OCI-LY3 (cell line): ENCODE measurements at regions not wholly inside any gene's neighbourhood (a gene's known extent, or its start where the extent isn't known, plus 50 kb on each side); places are given as distances from the start of the nearest gene placed in this dataset.

Experiments used
- H2AFZ ChIP-seq: fragments of 200-600, 300-600 bp; shearing (Covaris generic); 2 replicates; pipeline ENCODE4 v1.6.0; 2014; ENCODE audit warnings: antibody characterized with exemption, low read depth, low read length
- H3K27ac ChIP-seq: fragments of 200-600, 300-600 bp; sonication (generic); 2 replicates; pipeline ENCODE4 v1.5.1; 2014; ENCODE audit warnings: mild to moderate bottlenecking, low read length, moderate library complexity, mixed read lengths
- H3K27me3 ChIP-seq: fragments of 200-600, 300-600 bp; sonication (generic); 2 replicates; pipeline ENCODE4 v1.6.1; 2014; ENCODE audit warnings: low read depth, low read length, mixed read lengths
- H3K36me3 ChIP-seq: fragments of 200-600, 300-600 bp; sonication (generic); replicated peaks from 2 replicates; pipeline ENCODE3; 2014; ENCODE audit warnings: low read depth, low read length, mixed read lengths
- H3K4me1 ChIP-seq: fragments of 300-600, 200-600 bp; sonication (generic); 2 replicates; pipeline ENCODE4 v1.6.1; 2014; ENCODE audit warnings: low read length, mixed read lengths
- H3K4me2 ChIP-seq: fragments of 200-600, 300-600 bp; sonication (generic); 2 replicates; pipeline ENCODE4 v1.6.1; 2014; ENCODE audit warnings: low read length, mixed read lengths
- H3K4me3 ChIP-seq: fragments of 300-600, 200-600 bp; sonication (generic); 2 replicates; pipeline ENCODE4 v1.5.1; 2014; ENCODE audit warnings: antibody characterized with exemption, mild to moderate bottlenecking, low read length, moderate library complexity
- H3K79me2 ChIP-seq: fragments of 300-600, 200-600 bp; shearing (Covaris generic); 2 replicates; pipeline ENCODE4 v1.6.1; 2014; ENCODE audit warnings: mild to moderate bottlenecking, low read length, mixed read lengths
- H3K9ac ChIP-seq: fragments of 300-600, 200-600 bp; shearing (Covaris generic); 2 replicates; pipeline ENCODE4 v1.6.0; 2014; ENCODE audit warnings: mild to moderate bottlenecking, low read length, moderate library complexity
- H3K9me3 ChIP-seq: fragments of 200-600, 300-600 bp; shearing (Covaris generic); 2 replicates; pipeline ENCODE4 v1.6.1; 2014; ENCODE audit warnings: low read length, mixed read lengths; ENCODE audit not compliant: insufficient read depth
- H4K20me1 ChIP-seq: fragments of 200-600, 300-600 bp; sonication (generic); 2 replicates; pipeline ENCODE4 v1.6.1; 2016; ENCODE audit warnings: low read length, mixed read lengths; ENCODE audit not compliant: insufficient read depth
- EZH2phosphoT487 ChIP-seq: fragments of 200-600 bp; shearing (Covaris generic); IDR thresholded peaks from 2 replicates; pipeline ENCODE4 v1.6.1; 2018; ENCODE audit warnings: antibody characterized with exemption, mixed run types, low read depth
- TF ChIP-seq, protein P1 (sequence below): fragments of 200-600, 300-600 bp; sonication (generic); IDR thresholded peaks from 2 replicates; pipeline ENCODE4 v1.5.1; 2014; ENCODE audit warnings: antibody characterized with exemption, low read length, low read depth

GRCh38 chr11:110896358-110896757, 184.1 kb upstream of the ARHGAP20 start:
- TF ChIP-seq, protein P1, sequence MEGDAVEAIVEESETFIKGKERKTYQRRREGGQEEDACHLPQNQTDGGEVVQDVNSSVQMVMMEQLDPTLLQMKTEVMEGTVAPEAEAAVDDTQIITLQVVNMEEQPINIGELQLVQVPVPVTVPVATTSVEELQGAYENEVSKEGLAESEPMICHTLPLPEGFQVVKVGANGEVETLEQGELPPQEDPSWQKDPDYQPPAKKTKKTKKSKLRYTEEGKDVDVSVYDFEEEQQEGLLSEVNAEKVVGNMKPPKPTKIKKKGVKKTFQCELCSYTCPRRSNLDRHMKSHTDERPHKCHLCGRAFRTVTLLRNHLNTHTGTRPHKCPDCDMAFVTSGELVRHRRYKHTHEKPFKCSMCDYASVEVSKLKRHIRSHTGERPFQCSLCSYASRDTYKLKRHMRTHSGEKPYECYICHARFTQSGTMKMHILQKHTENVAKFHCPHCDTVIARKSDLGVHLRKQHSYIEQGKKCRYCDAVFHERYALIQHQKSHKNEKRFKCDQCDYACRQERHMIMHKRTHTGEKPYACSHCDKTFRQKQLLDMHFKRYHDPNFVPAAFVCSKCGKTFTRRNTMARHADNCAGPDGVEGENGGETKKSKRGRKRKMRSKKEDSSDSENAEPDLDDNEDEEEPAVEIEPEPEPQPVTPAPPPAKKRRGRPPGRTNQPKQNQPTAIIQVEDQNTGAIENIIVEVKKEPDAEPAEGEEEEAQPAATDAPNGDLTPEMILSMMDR: no peak
- TF ChIP-seq EZH2phosphoT487: no peak
- no peaks in the 10 kb centered on the region for H3K36me3 ChIP-seq
- no peaks in the 10 kb centered on the region for H4K20me1 ChIP-seq
- H3K4me2 ChIP-seq: no peak overlapping the region
- no peak overlapping the region for H3K4me3 ChIP-seq
- no peaks in the 10 kb centered on the region for H3K9me3 ChIP-seq
- no peaks in the 10 kb centered on the region for H3K79me2 ChIP-seq
- no peak overlapping the region for H3K27ac ChIP-seq
- H3K27me3 ChIP-seq: peaks cover 10% of the 10 kb centered on the region; the same call in 1 of the 2 replicates
- no peak overlapping the region for H2AFZ ChIP-seq
- H3K9ac ChIP-seq: no peak overlapping the region
- no peaks in the 10 kb centered on the region for H3K4me1 ChIP-seq

- Histone ChIP-seq H3K27ac (no peak overlapping the region), H4K20me1 (no peaks in the 10 kb centered on the region), H3K4me1 (no peaks in the 10 kb centered on the region), H3K9ac (no peak overlapping the region), H3K4me2 (no peak overlapping the region), H3K27me3 (peaks cover 7% of the 10 kb centered on the region; the same call in 1 of the 2 replicates), H2AFZ (no peak overlapping the region), H3K4me3 (no peak overlapping the region), H3K36me3 (no peaks in the 10 kb centered on the region), H3K79me2 (no peaks in the 10 kb centered on the region), H3K9me3 (no peaks in the 10 kb centered on the region)
- no peak for TF ChIP-seq EZH2phosphoT487
- TF ChIP-seq, protein P1: no peak
These were observed 182.0 kb upstream of the ARHGAP20 start for GRCh38 chr11:110894224-110894623.

GRCh38 chr11:110892741-110893285, 180.6 kb upstream of the ARHGAP20 start:
- no peak overlapping the region for H3K27ac ChIP-seq
- no peaks in the 10 kb centered on the region for H3K36me3 ChIP-seq
- H3K9me3 ChIP-seq: no peaks in the 10 kb centered on the region
- H3K4me3 ChIP-seq: no peak overlapping the region
- no peaks in the 10 kb centered on the region for H3K4me1 ChIP-seq
- TF ChIP-seq, protein P1: no peak
- no peak for TF ChIP-seq EZH2phosphoT487
- peaks cover 4% of the 10 kb centered on the region; the same call in 1 of the 2 replicates for H3K27me3 ChIP-seq
- no peak overlapping the region for H2AFZ ChIP-seq
- no peak overlapping the region for H3K4me2 ChIP-seq
- no peak overlapping the region for H3K9ac ChIP-seq
- H4K20me1 ChIP-seq: no peaks in the 10 kb centered on the region
- no peaks in the 10 kb centered on the region for H3K79me2 ChIP-seq

GRCh38 chr11:110891411-110891810, 179.2 kb upstream of the ARHGAP20 start:
- Histone ChIP-seq H3K9ac (no peak overlapping the region), H3K79me2 (no peaks in the 10 kb centered on the region), H4K20me1 (no peaks in the 10 kb centered on the region), H3K36me3 (no peaks in the 10 kb centered on the region), H3K4me1 (no peaks in the 10 kb centered on the region), H2AFZ (no peak overlapping the region), H3K4me2 (no peak overlapping the region), H3K27ac (no peak overlapping the region), H3K9me3 (no peaks in the 10 kb centered on the region), H3K27me3 (0 out of 2 replicates have a peak, but pooled peaks cover 4% of the 10 kb centered on the region), H3K4me3 (no peak overlapping the region)
- TF ChIP-seq, protein P1: no peak
- no peak for TF ChIP-seq EZH2phosphoT487
